Adipocyte (in vitro differentiated cells): ENCODE measurements at regions not wholly inside any gene's neighbourhood (a gene's known extent, or its start where the extent isn't known, plus 50 kb on each side); places are given as distances from the start of the nearest gene placed in this dataset.
A peak's percentile ranks its signal among the peaks of the same experiment; 100 is the strongest.

Source experiments
- DNase-seq: peaks from one replicate; pipeline ENCODE4 v3.0.0-alpha.2; 2015; ENCODE audit warnings: low read depth
- H3K27me3 ChIP-seq: replicated peaks from 2 replicates; pipeline ENCODE4 v1.7.0; 2013; ENCODE audit warnings: mild to moderate bottlenecking, low read length, moderate library complexity; ENCODE audit not compliant: control insufficient read depth, insufficient read depth
- H3K36me3 ChIP-seq: 2 replicates; pipeline ENCODE4 v1.7.0; 2013; ENCODE audit warnings: low read length, mild to moderate bottlenecking, moderate library complexity; ENCODE audit not compliant: control insufficient read depth, insufficient read depth, severe bottlenecking
- H3K4me1 ChIP-seq: 2 replicates; pipeline ENCODE4 v1.7.0; 2013; ENCODE audit warnings: mild to moderate bottlenecking, low read length, moderate library complexity; ENCODE audit not compliant: control insufficient read depth, insufficient read depth
- H3K4me3 ChIP-seq: 2 replicates; pipeline ENCODE4 v1.7.0; 2013; ENCODE audit warnings: mild to moderate bottlenecking, low read length, moderate library complexity
- H3K9ac ChIP-seq: 2 replicates; pipeline ENCODE4 v1.7.0; 2013; ENCODE audit warnings: mild to moderate bottlenecking, low read length, moderate library complexity
- H3K9me3 ChIP-seq: 2 replicates; pipeline ENCODE4 v1.7.0; 2013; ENCODE audit warnings: mild to moderate bottlenecking, low read length, moderate library complexity; ENCODE audit not compliant: control insufficient read depth

DNA sequence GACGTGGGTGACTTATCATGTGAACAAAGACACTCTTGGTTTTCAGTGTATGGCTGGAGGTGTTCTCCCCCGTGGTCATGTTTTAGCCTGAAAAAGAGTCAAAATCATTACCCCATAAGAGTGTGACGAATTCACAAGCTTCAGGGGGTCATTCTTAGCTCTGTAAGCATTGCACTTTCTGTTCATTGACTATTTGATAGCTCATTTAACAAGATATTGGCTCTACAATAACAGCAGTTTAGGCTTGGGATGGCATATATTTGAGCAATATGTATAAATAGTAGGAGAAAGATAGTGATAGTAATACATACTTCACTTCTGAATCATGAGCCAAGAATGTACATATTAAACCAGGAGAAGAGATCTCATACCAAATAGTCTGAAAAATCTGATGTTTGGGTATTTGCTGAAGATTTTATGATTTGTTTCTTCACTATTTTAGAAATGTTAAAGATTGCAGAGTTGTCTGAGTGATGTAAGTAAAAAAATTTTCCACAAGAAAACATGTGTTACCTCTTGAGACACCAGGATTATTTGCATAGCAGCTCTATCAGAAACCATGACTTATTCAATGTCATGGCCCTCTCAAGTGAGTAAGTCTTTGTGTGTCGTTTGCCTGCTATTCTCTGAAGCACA, 996.0 kb downstream of the OTOL1 start:
- Histone ChIP-seq H3K9me3 (no peaks in the 10 kb centered on the region), H3K9ac (no peak overlapping the region), H3K4me3 (no peak overlapping the region), H3K27me3 (no peaks in the 10 kb centered on the region), H3K4me1 (peaks cover 16% of the 10 kb centered on the region), H3K36me3 (no peaks in the 10 kb centered on the region)
- DNase-seq = peak; percentile 80

DNA sequence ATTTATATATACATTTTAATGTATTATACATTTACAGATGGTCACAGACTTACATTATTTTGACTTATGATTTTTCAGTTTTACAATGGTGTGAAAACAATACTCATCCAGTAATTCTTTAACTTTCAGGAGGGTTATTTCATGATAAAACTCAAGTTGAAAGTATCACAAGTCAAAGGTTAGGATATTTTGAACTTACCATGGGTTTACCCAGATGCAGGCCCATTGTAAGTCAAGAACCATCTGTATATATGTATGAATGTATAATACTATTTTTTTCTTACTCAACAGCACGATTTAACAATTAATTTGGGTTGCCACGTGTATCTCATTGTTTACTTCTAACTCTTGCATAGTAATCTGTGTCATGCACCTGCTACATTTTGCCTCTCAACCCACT, 1002.0 kb downstream of the OTOL1 start:
- Histone ChIP-seq H3K9ac (no peak overlapping the region), H3K4me1 (no peaks in the 10 kb centered on the region), H3K36me3 (no peaks in the 10 kb centered on the region), H3K27me3 (no peaks in the 10 kb centered on the region), H3K9me3 (no peaks in the 10 kb centered on the region), H3K4me3 (no peak overlapping the region)
- no peak for DNase-seq

DNA sequence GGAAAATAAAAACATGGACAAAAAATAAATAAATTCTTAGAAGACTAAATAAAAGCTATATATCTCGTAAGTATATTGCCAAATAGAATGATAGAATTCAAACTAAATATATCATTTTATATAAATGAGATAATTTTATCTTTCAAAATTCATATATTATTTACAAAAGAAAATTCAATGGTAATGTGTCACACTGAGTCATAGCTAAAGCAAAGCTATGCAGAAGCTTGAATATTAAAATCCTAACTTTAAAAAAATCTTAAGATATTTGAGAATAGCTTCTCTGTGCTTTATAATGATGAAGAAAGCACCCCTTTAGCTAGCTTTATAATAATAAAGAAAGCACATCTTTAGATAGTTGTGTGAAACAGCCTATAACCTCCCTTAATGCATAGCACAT, 1010.8 kb downstream of the OTOL1 start:
- no peaks in the 10 kb centered on the region for H3K27me3 ChIP-seq
- H3K4me3 ChIP-seq = no peak overlapping the region

DNA sequence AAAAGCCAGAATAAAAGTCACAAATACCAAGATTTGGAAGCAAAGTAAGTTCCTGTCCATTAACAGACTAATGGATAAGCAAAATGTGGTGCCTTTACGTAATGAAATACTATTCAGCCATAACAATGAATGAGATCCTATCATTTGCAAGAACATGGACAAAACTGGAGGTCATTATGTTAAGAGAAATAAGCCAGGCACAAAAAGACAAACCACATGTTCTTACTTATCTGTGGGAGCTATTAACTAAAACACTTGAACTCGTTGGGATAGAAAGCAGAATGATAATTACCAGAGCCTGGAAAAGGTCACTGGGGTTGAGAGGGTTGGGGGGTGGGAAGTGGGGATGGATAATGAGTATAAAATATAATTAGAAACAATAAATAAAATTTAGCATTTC, 1015.9 kb downstream of the OTOL1 start:
- H3K4me1 ChIP-seq = peaks cover 8% of the 10 kb centered on the region
- H3K4me3 ChIP-seq = no peak overlapping the region
- no peaks in the 10 kb centered on the region for H3K27me3 ChIP-seq
- DNase-seq = no peak
- H3K36me3 ChIP-seq = no peaks in the 10 kb centered on the region
- no peaks in the 10 kb centered on the region for H3K9me3 ChIP-seq
- no peak overlapping the region for H3K9ac ChIP-seq

More for the DNA sequence above, 1010.8 kb downstream of the OTOL1 start:
- Histone ChIP-seq H3K9me3 (no peaks in the 10 kb centered on the region), H3K9ac (no peak overlapping the region), H3K36me3 (no peaks in the 10 kb centered on the region), H3K4me1 (no peaks in the 10 kb centered on the region)
- peak; percentile 18 for DNase-seq

DNA sequence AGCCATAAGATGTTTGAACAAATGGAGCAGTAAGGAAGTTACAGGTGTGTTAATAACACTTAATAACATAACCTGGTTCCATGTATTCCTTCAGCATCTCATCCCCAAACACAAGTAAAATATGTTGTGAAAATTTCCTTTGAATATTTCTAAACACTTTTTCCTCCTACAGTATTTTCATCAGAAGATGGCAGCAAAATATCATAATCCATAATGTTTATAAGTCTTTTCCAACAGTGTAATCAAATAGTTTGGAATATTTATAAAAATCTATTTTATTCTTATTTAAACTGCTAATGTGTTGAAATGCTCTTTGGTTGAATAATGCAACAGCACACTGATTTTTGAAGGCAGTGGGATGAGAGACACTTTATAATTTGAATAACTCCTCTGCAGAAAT, 1020.5 kb downstream of the OTOL1 start:
- Histone ChIP-seq H3K4me3 (no peak overlapping the region), H3K27me3 (no peaks in the 10 kb centered on the region), H3K9ac (no peak overlapping the region), H3K9me3 (no peaks in the 10 kb centered on the region), H3K4me1 (peaks cover 8% of the 10 kb centered on the region), H3K36me3 (no peaks in the 10 kb centered on the region)
- DNase-seq = peak; percentile 58

DNA sequence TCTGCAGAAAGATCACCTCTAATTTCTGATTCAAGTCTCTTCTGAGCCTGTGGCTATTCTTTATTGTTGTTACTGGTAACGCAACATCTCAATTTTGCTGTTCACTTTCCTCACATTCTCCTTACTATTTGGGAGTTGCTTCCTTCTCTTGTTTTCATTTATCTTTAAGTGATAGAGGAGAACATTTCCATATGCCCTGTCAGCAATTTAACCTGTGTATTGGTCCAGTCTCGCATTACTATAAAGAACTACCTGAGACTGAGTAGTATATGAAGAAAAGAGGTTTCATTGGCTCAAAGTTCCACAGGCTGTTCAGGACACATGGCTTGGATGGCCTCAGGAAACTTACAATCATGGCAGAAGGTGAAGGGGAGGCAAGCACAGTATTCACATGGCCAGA, 1025.1 kb downstream of the OTOL1 start:
- Histone ChIP-seq H3K4me3 (no peak overlapping the region), H3K9ac (no peak overlapping the region), H3K36me3 (no peaks in the 10 kb centered on the region), H3K9me3 (no peaks in the 10 kb centered on the region), H3K27me3 (no peaks in the 10 kb centered on the region), H3K4me1 (peaks cover 16% of the 10 kb centered on the region)
- DNase-seq = no peak

DNA sequence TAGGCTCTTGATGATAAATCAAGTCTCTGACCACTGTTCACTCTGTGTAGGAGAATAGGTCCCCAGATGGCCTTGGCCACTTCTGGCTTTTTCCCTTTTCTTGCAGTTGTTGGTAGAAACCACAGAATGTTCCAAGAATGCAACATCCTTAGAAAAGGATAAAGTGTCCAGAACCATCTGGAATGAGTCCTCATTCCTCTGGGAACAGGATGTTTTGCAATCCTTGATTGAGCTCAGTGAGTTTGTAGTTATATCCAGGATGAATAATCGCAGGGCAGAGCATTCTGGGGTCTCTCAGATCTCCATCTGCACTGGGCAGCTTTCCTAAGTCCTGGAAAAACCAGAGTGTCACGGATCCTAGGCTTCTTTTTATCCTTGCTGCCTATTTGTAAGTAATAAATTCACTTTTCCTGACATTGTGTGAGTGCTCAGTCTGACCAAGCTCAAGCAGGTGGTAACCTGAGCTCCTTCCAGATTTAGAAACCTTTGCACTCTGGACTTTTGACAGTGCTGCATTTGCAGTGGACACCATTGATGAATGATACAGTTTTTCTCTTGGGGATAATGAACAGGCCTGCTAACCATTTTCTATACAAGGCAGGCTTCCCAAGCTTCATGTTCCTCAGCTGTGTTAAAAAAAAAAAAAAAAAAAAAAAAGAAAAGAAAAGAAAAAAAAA, 1028.6 kb downstream of the OTOL1 start:
- Histone ChIP-seq H3K9ac (no peak overlapping the region), H3K36me3 (no peaks in the 10 kb centered on the region), H3K27me3 (no peaks in the 10 kb centered on the region), H3K4me1 (peaks cover 16% of the 10 kb centered on the region), H3K9me3 (no peaks in the 10 kb centered on the region), H3K4me3 (no peak overlapping the region)
- DNase-seq = peak; percentile 93

DNA sequence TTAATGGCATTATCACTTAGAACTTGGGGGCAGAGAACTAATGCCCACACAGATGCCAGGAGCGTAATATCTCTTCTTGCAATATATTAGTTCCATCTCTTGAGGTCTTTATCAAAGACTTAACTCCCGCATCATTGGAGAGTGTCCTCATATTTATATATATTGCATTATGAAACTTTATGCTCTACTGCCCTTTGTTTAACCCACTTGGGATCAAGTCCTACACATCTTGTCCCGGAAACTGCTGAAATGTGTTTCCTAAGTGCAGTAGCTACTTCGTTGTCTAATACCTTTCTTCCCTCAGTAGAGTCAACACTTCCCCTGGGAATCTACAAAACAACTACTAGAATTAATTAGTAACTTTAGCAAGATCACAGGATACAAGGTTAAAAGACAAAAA, 1029.2 kb downstream of the OTOL1 start:
- DNase-seq = peak; percentile 28
- H3K4me1 ChIP-seq = peaks cover 16% of the 10 kb centered on the region
- H3K36me3 ChIP-seq = no peaks in the 10 kb centered on the region
- no peak overlapping the region for H3K4me3 ChIP-seq
- H3K9ac ChIP-seq = no peak overlapping the region
- no peaks in the 10 kb centered on the region for H3K9me3 ChIP-seq
- H3K27me3 ChIP-seq = no peaks in the 10 kb centered on the region

DNA sequence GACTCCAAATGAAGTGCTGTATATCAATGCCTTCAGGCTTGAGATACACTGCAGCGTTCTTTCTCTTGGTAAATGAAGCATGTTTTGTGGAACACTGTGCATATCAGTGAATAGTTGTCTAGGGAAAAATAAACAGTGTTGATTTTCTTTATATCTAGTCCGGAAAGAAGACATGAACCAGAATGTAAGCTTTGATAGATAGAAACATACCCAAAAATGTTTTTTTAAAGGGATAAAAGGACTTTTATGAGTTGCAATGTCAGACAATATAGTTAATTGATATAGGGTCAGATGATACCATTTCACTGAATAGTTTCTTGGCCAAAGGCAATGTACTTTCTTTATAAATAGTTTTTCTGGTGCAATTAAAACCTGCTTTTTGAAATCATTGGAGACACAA, 1037.8 kb downstream of the OTOL1 start:
- Histone ChIP-seq H3K4me1 (no peaks in the 10 kb centered on the region), H3K27me3 (no peaks in the 10 kb centered on the region), H3K4me3 (no peak overlapping the region), H3K36me3 (no peaks in the 10 kb centered on the region), H3K9me3 (no peaks in the 10 kb centered on the region), H3K9ac (no peak overlapping the region)
- no peak for DNase-seq

DNA sequence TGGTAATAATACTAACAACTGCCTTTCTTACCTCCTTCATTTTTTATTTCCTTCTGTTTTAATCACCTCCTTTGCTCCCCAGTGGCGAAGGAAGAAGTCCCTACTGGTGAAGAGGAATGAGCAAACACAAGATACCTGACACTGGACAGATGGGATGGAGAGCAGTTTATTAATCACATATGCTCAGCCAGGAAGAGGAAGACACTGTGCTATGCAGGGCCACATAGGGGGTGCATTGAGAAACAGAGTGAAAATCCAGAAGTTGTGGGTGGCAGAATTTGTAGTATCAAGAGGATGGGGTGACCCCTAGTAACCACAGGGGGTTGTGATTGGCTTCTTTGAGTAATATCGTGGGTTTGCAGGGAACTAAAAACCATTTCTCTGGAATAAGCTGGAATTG, 1041.9 kb downstream of the OTOL1 start:
- no peak overlapping the region for H3K4me3 ChIP-seq
- H3K4me1 ChIP-seq = no peaks in the 10 kb centered on the region
- no peaks in the 10 kb centered on the region for H3K9me3 ChIP-seq
- H3K27me3 ChIP-seq = no peaks in the 10 kb centered on the region
- no peak for DNase-seq
- H3K36me3 ChIP-seq = no peaks in the 10 kb centered on the region
- H3K9ac ChIP-seq = no peak overlapping the region

DNA sequence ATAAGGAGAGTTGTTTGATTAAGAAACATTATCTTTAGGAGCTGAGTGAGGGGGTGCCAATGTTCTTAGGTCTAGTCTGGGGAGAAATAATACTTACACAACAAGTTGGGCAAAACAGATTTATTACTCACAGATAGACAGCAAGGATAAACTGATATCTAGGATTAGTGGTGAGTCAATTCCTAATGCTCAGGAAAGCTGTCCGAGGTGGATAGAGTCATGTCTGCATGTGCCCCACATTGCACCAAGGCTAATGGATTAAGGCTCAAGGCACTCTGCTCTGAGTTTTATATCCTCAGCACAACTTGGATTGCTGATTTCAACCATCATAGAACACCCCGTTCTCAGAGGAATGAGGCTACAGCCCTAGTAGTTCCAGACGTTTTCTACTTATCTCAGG, 1042.3 kb downstream of the OTOL1 start:
- H3K4me1 ChIP-seq = no peaks in the 10 kb centered on the region
- DNase-seq = no peak
- no peak overlapping the region for H3K4me3 ChIP-seq

DNA sequence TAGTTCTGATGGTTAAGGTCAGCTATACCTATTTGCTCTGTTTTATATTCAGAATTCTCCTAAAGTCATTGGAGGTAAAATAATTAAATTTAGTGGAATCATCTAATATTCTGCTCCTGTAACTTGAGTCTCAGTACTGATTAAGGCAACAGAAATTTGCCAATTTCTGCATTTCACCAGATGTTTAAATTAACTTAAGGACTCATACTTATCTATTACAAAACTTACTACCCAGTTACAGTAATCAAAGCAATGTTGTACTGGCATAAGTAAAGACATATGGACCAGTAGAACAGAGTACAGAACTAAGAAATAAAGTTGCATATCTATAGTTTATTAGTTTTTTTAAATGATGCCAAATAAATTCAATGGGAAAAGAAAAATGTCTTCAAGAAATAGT, 1043.8 kb downstream of the OTOL1 start:
- H3K27me3 ChIP-seq = no peaks in the 10 kb centered on the region
- H3K4me3 ChIP-seq = no peak overlapping the region
- H3K9ac ChIP-seq = no peak overlapping the region
- H3K9me3 ChIP-seq = no peaks in the 10 kb centered on the region
- peak; percentile 66 for DNase-seq
- H3K4me1 ChIP-seq = no peaks in the 10 kb centered on the region
- H3K36me3 ChIP-seq = no peaks in the 10 kb centered on the region

More for the DNA sequence above, 1042.3 kb downstream of the OTOL1 start:
- Histone ChIP-seq H3K9ac (no peak overlapping the region), H3K9me3 (no peaks in the 10 kb centered on the region), H3K27me3 (no peaks in the 10 kb centered on the region), H3K36me3 (no peaks in the 10 kb centered on the region)
